ENCODE measurements at regions not wholly inside any gene's neighbourhood (a gene's known extent, or its start where the extent isn't known, plus 50 kb on each side); places are given as distances from the start of the nearest gene placed in this dataset.

DNA sequence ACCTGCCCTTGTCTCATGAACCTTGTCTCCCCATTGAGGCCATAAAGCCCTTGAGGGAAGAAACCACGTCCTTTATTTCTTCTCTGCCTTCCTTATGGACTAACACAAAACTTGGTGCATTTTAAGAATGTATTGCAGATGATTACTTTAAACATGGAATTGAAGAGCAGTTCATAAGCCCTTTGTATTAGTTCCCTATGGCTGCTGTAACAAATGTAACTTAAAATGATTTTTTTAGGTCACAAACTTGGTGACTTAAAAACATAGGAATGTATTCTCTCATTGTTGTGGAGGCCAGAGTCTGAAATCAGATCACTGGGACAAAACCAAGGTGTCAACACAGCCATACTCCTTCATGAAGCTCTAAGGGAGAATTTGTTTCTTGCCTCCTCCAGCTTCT is 185.5 kb downstream of the PHLDA1 start (continued):
- TF ChIP-seq ZNF462 (CRISPR knock-in tag; IDR thresholded peaks at IDR 0.05) (no peak), ETS1 (IDR thresholded peaks at IDR 0.05) (no peak), CREB1 (CRISPR knock-in tag; IDR thresholded peaks at IDR 0.05; ENCODE audit: low read depth) (no peak)

- H3K36me3 Mint-ChIP-seq (ENCODE audit: low read depth), result no peaks in the 10 kb centered on the region
- H3K4me2 ChIP-seq, result no peak overlapping the region
- no peak overlapping the region for H2AFZ ChIP-seq
- no peaks in the 10 kb centered on the region for H3K36me3 ChIP-seq (ENCODE audit: insufficient read depth)
- no peaks in the 10 kb centered on the region for H4K20me1 ChIP-seq (replicated peaks; ENCODE audit: insufficient read depth)
- H3K27ac ChIP-seq (ENCODE audit: low read depth), result no peak overlapping the region
- no peak for DNase-seq (ENCODE audit: low spot score)
- H3K27me3 ChIP-seq (ENCODE audit: insufficient read depth), result no peaks in the 10 kb centered on the region
- H3K79me2 ChIP-seq (replicated peaks; ENCODE audit: insufficient read depth), result no peaks in the 10 kb centered on the region
- H3F3A ChIP-seq (replicated peaks; ENCODE audit: low read depth), result no peaks in the 10 kb centered on the region
- peaks cover 7% of the 10 kb centered on the region; the same call in 1 of the 2 replicates for H3K9me2 ChIP-seq (ENCODE audit: insufficient read depth)
- H3K4me1 ChIP-seq (ENCODE audit: insufficient read depth), result no peaks in the 10 kb centered on the region
- H3K4me3 Mint-ChIP-seq, result no peak overlapping the region
- ATAC-seq, result no peak
- no peak overlapping the region for H3K27ac Mint-ChIP-seq
- H3K4me3 ChIP-seq, result no peak overlapping the region
- no peak for TF ChIP-seq REST (IDR thresholded peaks at IDR 0.05; ENCODE audit: unreplicated experiment)
- TF ChIP-seq CREB1 (CRISPR knock-in tag; IDR thresholded peaks at IDR 0.05; ENCODE audit: low read depth), result no peak
- no peak for TF ChIP-seq ETS1 (IDR thresholded peaks at IDR 0.05)
- no peak for TF ChIP-seq CTCF (conservative IDR thresholded peaks at IDR 0.05; ENCODE audit: low read depth in 2 of 2)
- no peak for TF ChIP-seq NANOG (IDR thresholded peaks at IDR 0.05; ENCODE audit: borderline replicate concordance)
- no peak for TF ChIP-seq EZH2 (IDR thresholded peaks at IDR 0.05; ENCODE audit: low read depth, unreplicated experiment)
- no peaks in the 10 kb centered on the region for H3K4me1 Mint-ChIP-seq
- H3K9me3 Mint-ChIP-seq, result no peaks in the 10 kb centered on the region; the same call in 2 of the 3 replicates
- peaks cover 1% of the 10 kb centered on the region for H3K27me3 Mint-ChIP-seq (ENCODE audit: insufficient read depth, low read depth, poor library complexity)
Measured at GRCh38 chr12:75844985-75845384, 186.6 kb downstream of the PHLDA1 start.

Data from GM23338 (cell line).